ENCODE measurements at regions not wholly inside any gene's neighbourhood (a gene's known extent, or its start where the extent isn't known, plus 50 kb on each side); places are given as distances from the start of the nearest gene placed in this dataset.
"Not testable (repeated sequence)": the region's sequence is repeated elsewhere in the genome, so short reads cannot be mapped to it uniquely, and the experiment has no call there.

DNA sequence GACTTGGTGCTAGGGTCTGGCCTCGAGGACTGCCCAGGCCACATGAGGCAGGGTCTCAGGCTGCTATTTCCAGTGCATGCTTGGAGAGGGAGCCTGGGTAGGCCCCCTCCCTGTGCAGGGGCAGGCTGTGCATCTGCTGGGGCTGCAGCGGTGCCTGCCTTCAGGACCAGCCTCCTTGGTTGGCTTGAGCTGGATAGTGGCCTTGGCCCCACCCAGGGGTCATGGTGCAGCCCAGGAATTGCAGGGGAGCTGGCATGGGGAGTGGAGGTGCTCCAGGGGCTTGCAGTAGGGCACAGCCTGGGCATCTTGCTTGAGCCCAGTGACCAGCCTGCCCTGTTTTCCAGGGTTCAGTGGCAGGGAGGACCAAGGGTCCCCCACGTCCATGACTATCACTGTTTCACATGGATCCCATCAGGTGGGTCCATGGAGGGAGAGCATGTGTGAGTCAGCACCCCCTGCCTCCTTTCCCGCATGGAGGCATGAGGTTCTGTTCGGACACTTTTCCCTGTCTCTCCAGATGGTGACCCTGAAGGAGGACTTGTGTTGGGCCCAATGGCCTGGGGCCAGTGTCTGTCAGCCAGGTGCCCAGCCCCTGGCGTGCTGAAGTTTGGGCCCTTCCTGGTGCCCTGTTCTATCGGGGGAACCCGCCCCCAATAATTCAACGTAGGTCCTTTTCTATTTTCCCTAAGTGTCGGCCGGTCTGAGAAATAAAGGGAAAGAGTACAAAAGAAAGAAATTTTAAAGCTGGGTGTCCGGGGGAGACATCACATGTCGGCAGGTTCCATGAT, 218.6 kb downstream of the SNRPN start:
- no peak overlapping the region for H3K4me3 ChIP-seq (replicated peaks in 1 of 3; ENCODE audit: insufficient read depth in 1 of 3, low read depth in 1 of 3, low read length in 3 of 3)
- POLR2A ChIA-PET = no interaction called here
- BruUV-seq (replicated peaks) = no TSS peak

DNA sequence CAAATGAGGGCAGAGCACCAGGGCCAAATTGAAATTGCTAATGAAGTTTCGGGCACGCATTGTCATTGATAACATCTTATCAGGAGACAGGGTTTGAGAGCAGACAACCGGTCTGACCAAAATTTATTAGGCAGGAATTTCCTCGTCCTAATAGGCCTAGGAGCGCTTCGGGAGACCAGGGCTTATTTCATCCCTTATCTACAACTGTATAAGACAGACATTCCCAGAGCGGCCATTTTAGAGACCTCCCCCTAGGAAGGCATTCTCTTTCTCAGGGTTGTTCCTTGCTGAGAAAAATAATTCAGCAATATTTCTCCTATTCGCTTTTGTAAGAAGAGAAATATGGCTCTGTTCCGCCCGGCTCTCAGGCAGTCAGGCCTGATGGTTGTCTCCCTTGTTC, 219.4 kb downstream of the SNRPN start:
- FAIRE-seq; POLR2A ChIA-PET; H3K9me1 ChIP-seq (replicated peaks; ENCODE audit: control insufficient read depth, extremely low read depth, insufficient read depth, low read length); H2AFZ ChIP-seq (ENCODE audit: low read depth, low read length); H3K4me2 ChIP-seq (ENCODE audit: insufficient read depth, low read length); intact Hi-C loops (cut with micrococcal nuclease); H4K20me1 ChIP-seq (replicated peaks; ENCODE audit: control insufficient read depth, extremely low read depth, insufficient read depth, low read length); H3K27ac ChIP-seq (ENCODE audit: insufficient read depth, low read depth, low read length); DNase-seq (ENCODE audit: low read depth, low spot score); H3K79me2 ChIP-seq (ENCODE audit: control insufficient read depth, insufficient read depth, low read length); dilution Hi-C loops (cut with MboI; ENCODE audit: extremely low pct_ligation_motif_present, low sequenced_read_pairs); H3K4me3 ChIP-seq (replicated peaks in 1 of 3; ENCODE audit: insufficient read depth in 1 of 3, low read depth in 1 of 3, low read length in 3 of 3); BruUV-seq (replicated peaks); H3K9ac ChIP-seq (replicated peaks; ENCODE audit: extremely low read depth, insufficient read depth, low read length); H3K36me3 ChIP-seq (ENCODE audit: control insufficient read depth in 2 of 2, extremely low read depth in 1 of 2, insufficient read depth in 2 of 2, low read length in 2 of 2); H3K4me1 ChIP-seq (ENCODE audit: control insufficient read depth, extremely low read depth, insufficient read depth, low read length); H3K9me3 ChIP-seq (replicated peaks; ENCODE audit: control insufficient read depth, insufficient read depth, low read length); H3K27me3 ChIP-seq (ENCODE audit: control insufficient read depth in 2 of 2, insufficient read depth in 2 of 2, low read length in 2 of 2); CTCF ChIA-PET: not testable (repeated sequence)

More for the DNA sequence above, 218.6 kb downstream of the SNRPN start:
- H3K27ac ChIP-seq (ENCODE audit: insufficient read depth, low read depth, low read length) = no peak overlapping the region
- FAIRE-seq (no peak), DNase-seq (ENCODE audit: low read depth, low spot score) (no peak)
- H3K9me1 ChIP-seq (replicated peaks; ENCODE audit: control insufficient read depth, extremely low read depth, insufficient read depth, low read length) = no peaks in the 10 kb centered on the region
- H3K79me2 ChIP-seq (ENCODE audit: control insufficient read depth, insufficient read depth, low read length) = no peaks in the 10 kb centered on the region
- dilution Hi-C loops (cut with MboI; ENCODE audit: extremely low pct_ligation_motif_present, low sequenced_read_pairs) (no loop called here), intact Hi-C loops (cut with micrococcal nuclease) (no loop called here)
- no peak overlapping the region for H3K4me2 ChIP-seq (ENCODE audit: insufficient read depth, low read length)
- no peaks in the 10 kb centered on the region for H3K36me3 ChIP-seq (ENCODE audit: control insufficient read depth in 2 of 2, extremely low read depth in 1 of 2, insufficient read depth in 2 of 2, low read length in 2 of 2)
- no peaks in the 10 kb centered on the region for H4K20me1 ChIP-seq (replicated peaks; ENCODE audit: control insufficient read depth, extremely low read depth, insufficient read depth, low read length)
- CTCF ChIA-PET = no interaction called here
- H3K9me3 ChIP-seq (replicated peaks; ENCODE audit: control insufficient read depth, insufficient read depth, low read length) = peaks cover 8% of the 10 kb centered on the region
- TF ChIP-seq POLR2AphosphoS5 (IDR thresholded peaks at IDR 0.05; ENCODE audit: insufficient read depth, low read depth, low read length) = no peak
- no peaks in the 10 kb centered on the region for H3K4me1 ChIP-seq (ENCODE audit: control insufficient read depth, extremely low read depth, insufficient read depth, low read length)
- no peak overlapping the region for H3K9ac ChIP-seq (replicated peaks; ENCODE audit: extremely low read depth, insufficient read depth, low read length)
- H2AFZ ChIP-seq (ENCODE audit: low read depth, low read length) = no peak overlapping the region
- H3K27me3 ChIP-seq (ENCODE audit: control insufficient read depth in 2 of 2, insufficient read depth in 2 of 2, low read length in 2 of 2) = no peaks in the 10 kb centered on the region
